SK-N-SH treated with all-trans-retinoic acid at 6 μM for 48 hours (cell line): ENCODE measurements at regions not wholly inside any gene's neighbourhood (a gene's known extent, or its start where the extent isn't known, plus 50 kb on each side); places are given as distances from the start of the nearest gene placed in this dataset.
A peak's percentile ranks its signal among the peaks of the same experiment; 100 is the strongest.

ENCODE experiments used
- ATAC-seq: fragments of 200-7000 bp; cut with Tn5 transposase; 3 replicates; pipeline ENCODE4 v1.9.1; 2020; ENCODE audit warnings: mild to moderate bottlenecking, moderate library complexity
- ARNTL ChIP-seq: fragments of 450-650 bp; formaldehyde crosslinking; IDR thresholded peaks from 2 replicates; pipeline ENCODE4 v1.5.0; 2020; ENCODE audit warnings: low read depth, mild to moderate bottlenecking, moderate library complexity, borderline replicate concordance
- BACH2 ChIP-seq: fragments of 250-450 bp; sonication (Bioruptor Pico); IDR thresholded peaks from 2 replicates; pipeline ENCODE4 v1.9.0; 2021; ENCODE audit warnings: mild to moderate bottlenecking, borderline replicate concordance
- CSDC2 ChIP-seq: fragments of 250-450 bp; sonication (Bioruptor Pico); IDR thresholded peaks from 2 replicates; pipeline ENCODE4 v1.5.0; 2020; ENCODE audit warnings: mild to moderate bottlenecking, moderate library complexity
- GLIS3 ChIP-seq: fragments of 250-450 bp; sonication (Bioruptor Pico); IDR thresholded peaks from 2 replicates; pipeline ENCODE4 v1.5.0; 2020; ENCODE audit warnings: mild to moderate bottlenecking, moderate library complexity
- ISL1 ChIP-seq: fragments of 250-450 bp; sonication (Bioruptor Pico); IDR thresholded peaks from 2 replicates; pipeline ENCODE4 v2.1.2; 2022; ENCODE audit warnings: mild to moderate bottlenecking, moderate library complexity
- OSR1 ChIP-seq: fragments of 250-450 bp; sonication (Bioruptor Pico); IDR thresholded peaks from 2 replicates; pipeline ENCODE4 v1.8.0; 2022; ENCODE audit warnings: moderate library complexity, mild to moderate bottlenecking, inconsistent platforms
- PPARA ChIP-seq: fragments of 250-450 bp; sonication (Bioruptor Pico); IDR thresholded peaks from 2 replicates; pipeline ENCODE4 v1.5.0; 2020; ENCODE audit warnings: mild to moderate bottlenecking, borderline replicate concordance
- RARB ChIP-seq: fragments of 250-450 bp; sonication (Bioruptor Pico); IDR thresholded peaks from 2 replicates; pipeline ENCODE4 v1.8.0; 2021; ENCODE audit warnings: mild to moderate bottlenecking, moderate library complexity
- SNAI2 ChIP-seq: fragments of 250-450 bp; sonication (Bioruptor Pico); IDR thresholded peaks from 2 replicates; pipeline ENCODE4 v1.5.0; 2020; ENCODE audit warnings: mild to moderate bottlenecking, moderate library complexity
- TCF4 ChIP-seq: fragments of 250-450 bp; sonication (Bioruptor Pico); IDR thresholded peaks from 2 replicates; pipeline ENCODE4 v1.8.0; 2021; ENCODE audit warnings: mild to moderate bottlenecking, moderate library complexity, borderline replicate concordance
- TOX ChIP-seq: fragments of 250-450 bp; sonication (Bioruptor Pico); IDR thresholded peaks from 2 replicates; pipeline ENCODE4 v1.8.0; 2021; ENCODE audit warnings: mild to moderate bottlenecking, moderate library complexity, borderline replicate concordance
- ZC3H10 ChIP-seq: fragments of 250-450 bp; sonication (Bioruptor Pico); IDR thresholded peaks from 2 replicates; pipeline ENCODE4 v1.5.1; 2021; ENCODE audit warnings: mild to moderate bottlenecking, moderate library complexity
- ZFP3 ChIP-seq: fragments of 250-450 bp; sonication (Bioruptor Pico); IDR thresholded peaks from 2 replicates; pipeline ENCODE4 v1.5.0; 2020; ENCODE audit warnings: mild to moderate bottlenecking, moderate library complexity
- ZFP30 ChIP-seq: fragments of 450-650 bp; formaldehyde crosslinking; IDR thresholded peaks from 2 replicates; pipeline ENCODE4 v1.5.0; 2022; ENCODE audit warnings: mild to moderate bottlenecking, moderate library complexity
- ZNF565 ChIP-seq: fragments of 450-650 bp; formaldehyde crosslinking; conservative IDR thresholded peaks from 2 replicates; pipeline ENCODE4 v1.5.0; 2020; ENCODE audit warnings: low read depth, mild to moderate bottlenecking, moderate library complexity
- ZNF70 ChIP-seq: fragments of 450-650 bp; formaldehyde crosslinking; IDR thresholded peaks from 2 replicates; pipeline ENCODE4 v1.5.0; 2020; ENCODE audit warnings: mild to moderate bottlenecking, moderate library complexity
- ZNF8 ChIP-seq: fragments of 450-650 bp; formaldehyde crosslinking; IDR thresholded peaks from 2 replicates; pipeline ENCODE4 v1.5.0; 2020; ENCODE audit warnings: mild to moderate bottlenecking, moderate library complexity
- TF ChIP-seq, protein P1 (sequence below): fragments of 250-450 bp; sonication (Bioruptor Pico); IDR thresholded peaks from 2 replicates; pipeline ENCODE4 v1.5.1; 2021; ENCODE audit warnings: mild to moderate bottlenecking, moderate library complexity
- TF ChIP-seq, protein P2 (sequence below): fragments of 250-450 bp; sonication (Bioruptor Pico); IDR thresholded peaks from 2 replicates; pipeline ENCODE4 v1.5.0; 2020; ENCODE audit warnings: mild to moderate bottlenecking, moderate library complexity
- TF ChIP-seq, protein P3 (sequence below): fragments of 250-450 bp; sonication (Bioruptor Pico); IDR thresholded peaks from 2 replicates; pipeline ENCODE4 v1.5.1; 2020; ENCODE audit warnings: low read depth, mild to moderate bottlenecking, moderate library complexity
- TF ChIP-seq, protein P4 (sequence below): fragments of 250-450 bp; sonication (Bioruptor Pico); IDR thresholded peaks from 2 replicates; pipeline ENCODE4 v1.8.0; 2020; ENCODE audit warnings: mild to moderate bottlenecking, moderate library complexity, borderline replicate concordance
- TF ChIP-seq, protein P5 (sequence below): fragments of 250-450 bp; sonication (Bioruptor Pico); IDR thresholded peaks from 2 replicates; pipeline ENCODE4 v1.8.0; 2021; ENCODE audit warnings: low read depth, mild to moderate bottlenecking, moderate library complexity, borderline replicate concordance

DNA sequence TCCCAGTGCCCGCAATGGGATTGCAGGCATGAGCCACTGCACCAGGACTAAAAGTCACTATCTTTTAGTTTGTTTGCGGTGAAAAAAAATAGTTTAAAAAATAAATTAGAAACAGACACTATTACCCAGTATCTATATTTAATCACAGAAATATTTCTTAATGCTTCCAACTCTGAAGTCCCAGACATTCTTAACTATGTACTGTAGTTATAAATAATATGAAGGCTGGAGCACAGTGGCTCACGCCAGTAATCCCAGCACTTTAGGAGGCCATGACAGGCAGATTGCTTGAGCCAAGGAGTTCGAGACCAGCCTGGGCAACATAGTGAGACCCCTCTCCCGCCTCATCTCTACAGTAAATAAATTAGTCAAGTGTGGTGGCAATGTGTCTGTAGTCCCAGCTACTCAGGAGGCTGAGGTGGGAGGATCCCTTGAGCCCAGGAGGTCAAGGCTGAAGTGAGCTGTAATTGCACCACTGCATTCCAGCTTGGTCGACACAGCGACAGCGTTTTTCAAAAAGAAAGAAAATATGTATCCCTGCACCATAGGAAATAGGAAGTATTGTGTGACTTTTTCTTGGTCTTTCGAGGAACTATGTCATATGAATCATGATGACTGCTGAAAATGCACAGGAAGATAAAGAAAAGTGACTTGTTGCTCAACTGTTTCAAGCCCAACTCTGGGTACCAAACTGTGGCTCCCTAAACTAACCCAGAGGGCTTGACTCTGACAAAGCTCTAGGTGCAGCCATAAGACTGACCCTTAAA is 74.9 kb upstream of the STEAP1B start:
- ATAC-seq: peak; percentile 72

DNA sequence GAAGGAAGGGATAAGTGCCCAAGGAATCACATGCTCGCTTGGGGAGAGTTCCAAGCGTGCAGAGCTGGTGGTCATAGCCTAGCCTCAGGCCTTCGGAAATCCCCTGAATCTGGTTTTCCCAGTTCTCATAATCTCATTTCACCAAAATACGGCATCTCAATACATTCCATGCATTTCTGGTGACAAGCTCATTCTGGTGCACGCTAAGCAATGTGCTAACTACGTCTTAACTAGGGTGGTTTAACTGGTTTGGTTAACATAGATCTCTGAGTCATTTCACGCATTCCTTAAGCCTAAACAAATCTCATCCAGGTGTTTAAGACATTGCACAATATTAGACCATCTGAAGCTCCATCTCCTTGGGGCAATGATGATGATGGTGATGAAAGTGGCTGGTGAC is 72.9 kb upstream of the STEAP1B start:
- TF ChIP-seq ZFP30 (no peak), OSR1 (CRISPR knock-in tag) (no peak), ZNF70 (CRISPR knock-in tag) (no peak), ZNF8 (CRISPR knock-in tag) (no peak), SNAI2 (CRISPR knock-in tag) (no peak), PPARA (CRISPR knock-in tag) (no peak), BACH2 (no peak), TCF4 (no peak), ZNF565 (CRISPR knock-in tag) (no peak), RARB (CRISPR knock-in tag) (no peak), ARNTL (CRISPR knock-in tag) (no peak), ZFP3 (CRISPR knock-in tag) (no peak), ISL1 (CRISPR knock-in tag) (no peak), GLIS3 (CRISPR knock-in tag) (no peak), ZC3H10 (CRISPR knock-in tag) (no peak), CSDC2 (CRISPR knock-in tag) (no peak)
- TF ChIP-seq, protein P1, sequence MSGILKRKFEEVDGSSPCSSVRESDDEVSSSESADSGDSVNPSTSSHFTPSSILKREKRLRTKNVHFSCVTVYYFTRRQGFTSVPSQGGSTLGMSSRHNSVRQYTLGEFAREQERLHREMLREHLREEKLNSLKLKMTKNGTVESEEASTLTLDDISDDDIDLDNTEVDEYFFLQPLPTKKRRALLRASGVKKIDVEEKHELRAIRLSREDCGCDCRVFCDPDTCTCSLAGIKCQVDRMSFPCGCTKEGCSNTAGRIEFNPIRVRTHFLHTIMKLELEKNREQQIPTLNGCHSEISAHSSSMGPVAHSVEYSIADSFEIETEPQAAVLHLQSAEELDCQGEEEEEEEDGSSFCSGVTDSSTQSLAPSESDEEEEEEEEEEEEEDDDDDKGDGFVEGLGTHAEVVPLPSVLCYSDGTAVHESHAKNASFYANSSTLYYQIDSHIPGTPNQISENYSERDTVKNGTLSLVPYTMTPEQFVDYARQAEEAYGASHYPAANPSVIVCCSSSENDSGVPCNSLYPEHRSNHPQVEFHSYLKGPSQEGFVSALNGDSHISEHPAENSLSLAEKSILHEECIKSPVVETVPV (CRISPR knock-in tag): no peak
- TF ChIP-seq, protein P2, sequence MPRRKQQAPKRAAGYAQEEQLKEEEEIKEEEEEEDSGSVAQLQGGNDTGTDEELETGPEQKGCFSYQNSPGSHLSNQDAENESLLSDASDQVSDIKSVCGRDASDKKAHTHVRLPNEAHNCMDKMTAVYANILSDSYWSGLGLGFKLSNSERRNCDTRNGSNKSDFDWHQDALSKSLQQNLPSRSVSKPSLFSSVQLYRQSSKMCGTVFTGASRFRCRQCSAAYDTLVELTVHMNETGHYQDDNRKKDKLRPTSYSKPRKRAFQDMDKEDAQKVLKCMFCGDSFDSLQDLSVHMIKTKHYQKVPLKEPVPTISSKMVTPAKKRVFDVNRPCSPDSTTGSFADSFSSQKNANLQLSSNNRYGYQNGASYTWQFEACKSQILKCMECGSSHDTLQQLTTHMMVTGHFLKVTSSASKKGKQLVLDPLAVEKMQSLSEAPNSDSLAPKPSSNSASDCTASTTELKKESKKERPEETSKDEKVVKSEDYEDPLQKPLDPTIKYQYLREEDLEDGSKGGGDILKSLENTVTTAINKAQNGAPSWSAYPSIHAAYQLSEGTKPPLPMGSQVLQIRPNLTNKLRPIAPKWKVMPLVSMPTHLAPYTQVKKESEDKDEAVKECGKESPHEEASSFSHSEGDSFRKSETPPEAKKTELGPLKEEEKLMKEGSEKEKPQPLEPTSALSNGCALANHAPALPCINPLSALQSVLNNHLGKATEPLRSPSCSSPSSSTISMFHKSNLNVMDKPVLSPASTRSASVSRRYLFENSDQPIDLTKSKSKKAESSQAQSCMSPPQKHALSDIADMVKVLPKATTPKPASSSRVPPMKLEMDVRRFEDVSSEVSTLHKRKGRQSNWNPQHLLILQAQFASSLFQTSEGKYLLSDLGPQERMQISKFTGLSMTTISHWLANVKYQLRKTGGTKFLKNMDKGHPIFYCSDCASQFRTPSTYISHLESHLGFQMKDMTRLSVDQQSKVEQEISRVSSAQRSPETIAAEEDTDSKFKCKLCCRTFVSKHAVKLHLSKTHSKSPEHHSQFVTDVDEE (CRISPR knock-in tag): no peak
- TF ChIP-seq, protein P3, sequence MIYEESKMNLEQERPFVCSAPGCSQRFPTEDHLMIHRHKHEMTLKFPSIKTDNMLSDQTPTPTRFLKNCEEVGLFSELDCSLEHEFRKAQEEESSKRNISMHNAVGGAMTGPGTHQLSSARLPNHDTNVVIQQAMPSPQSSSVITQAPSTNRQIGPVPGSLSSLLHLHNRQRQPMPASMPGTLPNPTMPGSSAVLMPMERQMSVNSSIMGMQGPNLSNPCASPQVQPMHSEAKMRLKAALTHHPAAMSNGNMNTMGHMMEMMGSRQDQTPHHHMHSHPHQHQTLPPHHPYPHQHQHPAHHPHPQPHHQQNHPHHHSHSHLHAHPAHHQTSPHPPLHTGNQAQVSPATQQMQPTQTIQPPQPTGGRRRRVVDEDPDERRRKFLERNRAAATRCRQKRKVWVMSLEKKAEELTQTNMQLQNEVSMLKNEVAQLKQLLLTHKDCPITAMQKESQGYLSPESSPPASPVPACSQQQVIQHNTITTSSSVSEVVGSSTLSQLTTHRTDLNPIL (CRISPR knock-in tag): no peak
- TF ChIP-seq, protein P4, sequence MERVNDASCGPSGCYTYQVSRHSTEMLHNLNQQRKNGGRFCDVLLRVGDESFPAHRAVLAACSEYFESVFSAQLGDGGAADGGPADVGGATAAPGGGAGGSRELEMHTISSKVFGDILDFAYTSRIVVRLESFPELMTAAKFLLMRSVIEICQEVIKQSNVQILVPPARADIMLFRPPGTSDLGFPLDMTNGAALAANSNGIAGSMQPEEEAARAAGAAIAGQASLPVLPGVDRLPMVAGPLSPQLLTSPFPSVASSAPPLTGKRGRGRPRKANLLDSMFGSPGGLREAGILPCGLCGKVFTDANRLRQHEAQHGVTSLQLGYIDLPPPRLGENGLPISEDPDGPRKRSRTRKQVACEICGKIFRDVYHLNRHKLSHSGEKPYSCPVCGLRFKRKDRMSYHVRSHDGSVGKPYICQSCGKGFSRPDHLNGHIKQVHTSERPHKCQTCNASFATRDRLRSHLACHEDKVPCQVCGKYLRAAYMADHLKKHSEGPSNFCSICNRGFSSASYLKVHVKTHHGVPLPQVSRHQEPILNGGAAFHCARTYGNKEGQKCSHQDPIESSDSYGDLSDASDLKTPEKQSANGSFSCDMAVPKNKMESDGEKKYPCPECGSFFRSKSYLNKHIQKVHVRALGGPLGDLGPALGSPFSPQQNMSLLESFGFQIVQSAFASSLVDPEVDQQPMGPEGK (CRISPR knock-in tag): no peak
- no peak for ATAC-seq

More for the DNA sequence above, 74.9 kb upstream of the STEAP1B start:
- TF ChIP-seq, protein P2 (CRISPR knock-in tag): no peak
- TF ChIP-seq ISL1 (CRISPR knock-in tag): no peak
- TF ChIP-seq BACH2: no peak

DNA sequence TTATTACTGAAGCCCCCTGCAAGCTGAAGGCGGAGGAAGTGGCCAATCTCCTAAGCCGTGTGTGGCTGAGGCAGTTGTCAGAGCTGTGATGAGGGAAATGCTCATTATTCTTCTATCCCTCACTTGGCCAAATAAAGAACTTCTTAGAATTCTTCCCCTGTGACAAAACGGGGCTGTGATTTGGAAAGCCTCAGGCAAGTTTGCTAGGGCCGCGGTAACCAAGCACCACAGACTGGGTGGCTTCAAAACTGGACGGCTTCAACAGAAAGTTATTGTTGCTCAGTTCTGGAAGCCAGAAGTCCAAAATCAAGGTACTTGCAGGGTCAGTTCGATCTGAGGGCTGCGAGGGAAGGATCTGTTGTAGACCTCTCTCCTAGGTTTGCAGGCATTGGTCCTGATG is 72.3 kb upstream of the STEAP1B start:
- no peak for TF ChIP-seq BACH2
- TF ChIP-seq ZFP3 (CRISPR knock-in tag): no peak
- no peak for TF ChIP-seq ZFP30
- TF ChIP-seq ARNTL (CRISPR knock-in tag): no peak
- no peak for TF ChIP-seq TOX (CRISPR knock-in tag)
- TF ChIP-seq, protein P5, sequence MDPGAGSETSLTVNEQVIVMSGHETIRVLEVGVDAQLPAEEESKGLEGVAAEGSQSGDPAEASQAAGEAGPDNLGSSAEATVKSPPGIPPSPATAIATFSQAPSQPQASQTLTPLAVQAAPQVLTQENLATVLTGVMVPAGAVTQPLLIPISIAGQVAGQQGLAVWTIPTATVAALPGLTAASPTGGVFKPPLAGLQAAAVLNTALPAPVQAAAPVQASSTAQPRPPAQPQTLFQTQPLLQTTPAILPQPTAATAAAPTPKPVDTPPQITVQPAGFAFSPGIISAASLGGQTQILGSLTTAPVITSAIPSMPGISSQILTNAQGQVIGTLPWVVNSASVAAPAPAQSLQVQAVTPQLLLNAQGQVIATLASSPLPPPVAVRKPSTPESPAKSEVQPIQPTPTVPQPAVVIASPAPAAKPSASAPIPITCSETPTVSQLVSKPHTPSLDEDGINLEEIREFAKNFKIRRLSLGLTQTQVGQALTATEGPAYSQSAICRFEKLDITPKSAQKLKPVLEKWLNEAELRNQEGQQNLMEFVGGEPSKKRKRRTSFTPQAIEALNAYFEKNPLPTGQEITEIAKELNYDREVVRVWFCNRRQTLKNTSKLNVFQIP: no peak
- no peak for TF ChIP-seq ZNF8 (CRISPR knock-in tag)
- TF ChIP-seq, protein P4 (CRISPR knock-in tag): no peak
- ATAC-seq: no peak
